H1 (cell line): ENCODE measurements at regions not wholly inside any gene's neighbourhood (a gene's known extent, or its start where the extent isn't known, plus 50 kb on each side); places are given as distances from the start of the nearest gene placed in this dataset.

ENCODE experiments used
- BACH1 ChIP-seq: IDR thresholded peaks from 2 replicates; pipeline ENCODE4 v1.6.1; 2012; ENCODE audit warnings: low read length, improper control_type of control experiment
- CEBPB ChIP-seq: IDR thresholded peaks from 2 replicates; pipeline ENCODE4 v1.6.1; 2012; ENCODE audit warnings: low read depth, low read length
- CHD2 ChIP-seq: IDR thresholded peaks from 2 replicates; pipeline ENCODE4 v1.6.1; 2012; ENCODE audit warnings: low read length, improper control_type of control experiment
- CREB1 ChIP-seq: IDR thresholded peaks from 2 replicates; pipeline ENCODE4 v1.6.1; 2012; ENCODE audit warnings: inconsistent platforms
- EP300 ChIP-seq, 2 experiments: IDR thresholded peaks; 1 replicate in 1 of 2; 2 replicates in 1 of 2; pipeline ENCODE4 v1.6.1; 2011 to 2012; ENCODE audit warnings: low read depth in 2 of 2, low read length in 2 of 2, mild to moderate bottlenecking in 2 of 2, borderline replicate concordance in 1 of 2, inconsistent platforms in 1 of 2, moderate library complexity in 1 of 2
- FOSL1 ChIP-seq: IDR thresholded peaks from 2 replicates; pipeline ENCODE4 v1.6.1; 2011; ENCODE audit warnings: mild to moderate bottlenecking, low read depth, low read length, moderate library complexity; ENCODE audit not compliant: insufficient read depth
- HDAC2 ChIP-seq, 2 experiments: fragments of 300-600 bp in 1 of 2; sonication (generic) in 1 of 2; IDR thresholded peaks; 2 replicates each; pipeline ENCODE4 v1.6.1; 2011 to 2012; ENCODE audit warnings: low read depth in 2 of 2, low read length in 2 of 2, mild to moderate bottlenecking in 2 of 2, moderate library complexity in 2 of 2, borderline replicate concordance in 1 of 2, inconsistent platforms in 1 of 2
- JUND ChIP-seq: IDR thresholded peaks from 2 replicates; pipeline ENCODE4 v1.6.1; 2011; ENCODE audit warnings: mild to moderate bottlenecking, improper control_type of control experiment, low read length
- NANOG ChIP-seq: IDR thresholded peaks from 2 replicates; pipeline ENCODE4 v1.6.1; 2011; ENCODE audit warnings: low read length, low read depth, mild to moderate bottlenecking, inconsistent platforms; ENCODE audit not compliant: insufficient read depth, poor library complexity, severe bottlenecking
- TF ChIP-seq, protein P1 (sequence below): fragments of 300-600 bp; sonication (generic); IDR thresholded peaks from 2 replicates; pipeline ENCODE4 v1.7.1; 2012; ENCODE audit warnings: low read length, moderate library complexity, mild to moderate bottlenecking, inconsistent platforms; ENCODE audit not compliant: insufficient replicate concordance

DNA sequence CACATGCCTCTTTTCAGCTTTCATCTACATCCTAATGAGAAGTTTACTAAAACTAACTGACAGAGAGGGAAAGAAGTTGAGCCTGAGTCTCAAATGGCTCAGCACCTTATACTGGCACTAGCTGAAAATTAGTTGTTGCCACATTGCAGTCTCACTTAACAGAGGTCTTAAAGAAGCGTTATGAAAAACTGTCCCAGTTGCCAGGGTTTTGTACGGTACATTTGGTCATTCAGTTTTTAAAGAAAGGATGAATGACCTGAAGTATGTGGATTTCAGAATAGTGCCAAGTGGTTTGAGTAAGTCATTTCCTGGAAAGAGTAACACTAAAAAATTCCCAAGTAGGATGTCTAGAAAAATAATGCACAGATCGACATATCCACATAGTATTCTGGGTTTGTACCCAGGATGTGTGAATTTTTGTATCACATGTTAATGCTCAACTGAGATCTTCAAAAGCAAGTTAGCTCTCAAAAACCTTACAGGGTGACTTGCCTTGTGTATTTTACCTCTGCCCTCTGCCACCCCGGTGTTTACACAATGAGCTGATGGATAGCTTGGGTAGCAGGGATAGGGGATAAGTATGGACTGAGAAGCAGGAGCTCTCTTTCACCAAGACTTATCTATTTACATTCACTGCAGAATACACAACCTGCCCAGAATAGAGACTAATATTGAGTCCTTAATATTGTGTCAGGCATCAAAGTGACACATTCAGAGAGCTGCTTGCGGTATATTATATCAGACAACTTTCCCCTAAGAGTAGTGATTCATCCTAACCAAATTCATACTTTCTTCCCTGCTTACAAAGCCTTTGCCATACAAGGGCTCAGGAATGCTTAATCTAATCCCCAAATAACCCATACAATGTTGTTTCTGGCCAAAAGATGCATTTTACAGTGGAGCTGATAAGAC lies 1075.7 kb upstream of the PABPC4L start (continued):
- TF ChIP-seq, protein P1, sequence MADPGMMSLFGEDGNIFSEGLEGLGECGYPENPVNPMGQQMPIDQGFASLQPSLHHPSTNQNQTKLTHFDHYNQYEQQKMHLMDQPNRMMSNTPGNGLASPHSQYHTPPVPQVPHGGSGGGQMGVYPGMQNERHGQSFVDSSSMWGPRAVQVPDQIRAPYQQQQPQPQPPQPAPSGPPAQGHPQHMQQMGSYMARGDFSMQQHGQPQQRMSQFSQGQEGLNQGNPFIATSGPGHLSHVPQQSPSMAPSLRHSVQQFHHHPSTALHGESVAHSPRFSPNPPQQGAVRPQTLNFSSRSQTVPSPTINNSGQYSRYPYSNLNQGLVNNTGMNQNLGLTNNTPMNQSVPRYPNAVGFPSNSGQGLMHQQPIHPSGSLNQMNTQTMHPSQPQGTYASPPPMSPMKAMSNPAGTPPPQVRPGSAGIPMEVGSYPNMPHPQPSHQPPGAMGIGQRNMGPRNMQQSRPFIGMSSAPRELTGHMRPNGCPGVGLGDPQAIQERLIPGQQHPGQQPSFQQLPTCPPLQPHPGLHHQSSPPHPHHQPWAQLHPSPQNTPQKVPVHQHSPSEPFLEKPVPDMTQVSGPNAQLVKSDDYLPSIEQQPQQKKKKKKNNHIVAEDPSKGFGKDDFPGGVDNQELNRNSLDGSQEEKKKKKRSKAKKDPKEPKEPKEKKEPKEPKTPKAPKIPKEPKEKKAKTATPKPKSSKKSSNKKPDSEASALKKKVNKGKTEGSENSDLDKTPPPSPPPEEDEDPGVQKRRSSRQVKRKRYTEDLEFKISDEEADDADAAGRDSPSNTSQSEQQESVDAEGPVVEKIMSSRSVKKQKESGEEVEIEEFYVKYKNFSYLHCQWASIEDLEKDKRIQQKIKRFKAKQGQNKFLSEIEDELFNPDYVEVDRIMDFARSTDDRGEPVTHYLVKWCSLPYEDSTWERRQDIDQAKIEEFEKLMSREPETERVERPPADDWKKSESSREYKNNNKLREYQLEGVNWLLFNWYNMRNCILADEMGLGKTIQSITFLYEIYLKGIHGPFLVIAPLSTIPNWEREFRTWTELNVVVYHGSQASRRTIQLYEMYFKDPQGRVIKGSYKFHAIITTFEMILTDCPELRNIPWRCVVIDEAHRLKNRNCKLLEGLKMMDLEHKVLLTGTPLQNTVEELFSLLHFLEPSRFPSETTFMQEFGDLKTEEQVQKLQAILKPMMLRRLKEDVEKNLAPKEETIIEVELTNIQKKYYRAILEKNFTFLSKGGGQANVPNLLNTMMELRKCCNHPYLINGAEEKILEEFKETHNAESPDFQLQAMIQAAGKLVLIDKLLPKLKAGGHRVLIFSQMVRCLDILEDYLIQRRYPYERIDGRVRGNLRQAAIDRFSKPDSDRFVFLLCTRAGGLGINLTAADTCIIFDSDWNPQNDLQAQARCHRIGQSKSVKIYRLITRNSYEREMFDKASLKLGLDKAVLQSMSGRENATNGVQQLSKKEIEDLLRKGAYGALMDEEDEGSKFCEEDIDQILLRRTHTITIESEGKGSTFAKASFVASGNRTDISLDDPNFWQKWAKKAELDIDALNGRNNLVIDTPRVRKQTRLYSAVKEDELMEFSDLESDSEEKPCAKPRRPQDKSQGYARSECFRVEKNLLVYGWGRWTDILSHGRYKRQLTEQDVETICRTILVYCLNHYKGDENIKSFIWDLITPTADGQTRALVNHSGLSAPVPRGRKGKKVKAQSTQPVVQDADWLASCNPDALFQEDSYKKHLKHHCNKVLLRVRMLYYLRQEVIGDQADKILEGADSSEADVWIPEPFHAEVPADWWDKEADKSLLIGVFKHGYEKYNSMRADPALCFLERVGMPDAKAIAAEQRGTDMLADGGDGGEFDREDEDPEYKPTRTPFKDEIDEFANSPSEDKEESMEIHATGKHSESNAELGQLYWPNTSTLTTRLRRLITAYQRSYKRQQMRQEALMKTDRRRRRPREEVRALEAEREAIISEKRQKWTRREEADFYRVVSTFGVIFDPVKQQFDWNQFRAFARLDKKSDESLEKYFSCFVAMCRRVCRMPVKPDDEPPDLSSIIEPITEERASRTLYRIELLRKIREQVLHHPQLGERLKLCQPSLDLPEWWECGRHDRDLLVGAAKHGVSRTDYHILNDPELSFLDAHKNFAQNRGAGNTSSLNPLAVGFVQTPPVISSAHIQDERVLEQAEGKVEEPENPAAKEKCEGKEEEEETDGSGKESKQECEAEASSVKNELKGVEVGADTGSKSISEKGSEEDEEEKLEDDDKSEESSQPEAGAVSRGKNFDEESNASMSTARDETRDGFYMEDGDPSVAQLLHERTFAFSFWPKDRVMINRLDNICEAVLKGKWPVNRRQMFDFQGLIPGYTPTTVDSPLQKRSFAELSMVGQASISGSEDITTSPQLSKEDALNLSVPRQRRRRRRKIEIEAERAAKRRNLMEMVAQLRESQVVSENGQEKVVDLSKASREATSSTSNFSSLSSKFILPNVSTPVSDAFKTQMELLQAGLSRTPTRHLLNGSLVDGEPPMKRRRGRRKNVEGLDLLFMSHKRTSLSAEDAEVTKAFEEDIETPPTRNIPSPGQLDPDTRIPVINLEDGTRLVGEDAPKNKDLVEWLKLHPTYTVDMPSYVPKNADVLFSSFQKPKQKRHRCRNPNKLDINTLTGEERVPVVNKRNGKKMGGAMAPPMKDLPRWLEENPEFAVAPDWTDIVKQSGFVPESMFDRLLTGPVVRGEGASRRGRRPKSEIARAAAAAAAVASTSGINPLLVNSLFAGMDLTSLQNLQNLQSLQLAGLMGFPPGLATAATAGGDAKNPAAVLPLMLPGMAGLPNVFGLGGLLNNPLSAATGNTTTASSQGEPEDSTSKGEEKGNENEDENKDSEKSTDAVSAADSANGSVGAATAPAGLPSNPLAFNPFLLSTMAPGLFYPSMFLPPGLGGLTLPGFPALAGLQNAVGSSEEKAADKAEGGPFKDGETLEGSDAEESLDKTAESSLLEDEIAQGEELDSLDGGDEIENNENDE, result no peak
- TF ChIP-seq CHD2 (no peak), FOSL1 (no peak), NANOG (no peak), EP300 (IDR thresholded peaks at IDR 0.05; ENCODE audit: borderline replicate concordance in 1 of 2, low read depth in 2 of 2, low read length in 2 of 2) (no peak), BACH1 (no peak), CREB1 (no peak), HDAC2 (IDR thresholded peaks at IDR 0.05; ENCODE audit: borderline replicate concordance in 1 of 2, low read depth in 2 of 2, low read length in 2 of 2) (no peak), JUND (no peak), CEBPB (no peak)
